Neuron (in vitro differentiated cells): ENCODE measurements at regions not wholly inside any gene's neighbourhood (a gene's known extent, or its start where the extent isn't known, plus 50 kb on each side); places are given as distances from the start of the nearest gene placed in this dataset.
"Not testable (repeated sequence)": the region's sequence is repeated elsewhere in the genome, so short reads cannot be mapped to it uniquely, and the experiment has no call there.

ENCODE experiments used
- H2AFZ ChIP-seq: one replicate; pipeline ENCODE4 v1.6.1; 2013; ENCODE audit warnings: low read depth, mild to moderate bottlenecking, inconsistent platforms, low read length, moderate library complexity
- H3K27me3 ChIP-seq: one replicate; pipeline ENCODE4 v1.6.1; 2013; ENCODE audit warnings: low read length; ENCODE audit not compliant: insufficient read depth
- H3K36me3 ChIP-seq: one replicate; pipeline ENCODE4 v1.6.1; 2013; ENCODE audit warnings: low read length; ENCODE audit not compliant: insufficient read depth
- H3K4me1 ChIP-seq: one replicate; pipeline ENCODE4 v1.6.1; 2013; ENCODE audit warnings: low read length; ENCODE audit not compliant: insufficient read depth
- H3K4me3 ChIP-seq: 2 replicates; pipeline ENCODE4 v1.5.1; 2013; ENCODE audit warnings: mild to moderate bottlenecking, low read length, moderate library complexity
- H3K9me3 ChIP-seq: one replicate; pipeline ENCODE4 v1.6.1; 2013; ENCODE audit warnings: low read length

DNA sequence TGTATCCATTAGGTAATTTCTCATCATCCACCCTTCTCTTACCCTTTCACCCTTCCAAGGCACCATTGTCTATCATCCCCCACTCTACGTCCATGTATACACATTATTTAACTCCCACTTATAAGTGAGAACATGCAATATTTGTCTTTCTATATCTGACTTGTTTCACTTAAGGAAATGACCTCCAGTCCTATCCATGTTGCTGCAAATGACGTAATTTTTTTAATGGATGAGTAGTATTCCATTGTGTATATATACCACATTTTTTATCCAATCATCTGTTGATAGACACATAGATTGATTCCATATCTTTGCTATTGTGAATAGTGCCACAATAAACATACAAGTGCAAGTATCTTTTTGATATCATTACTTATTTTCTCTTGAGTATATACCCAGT, 322.9 kb upstream of the CXADR start:
- Histone ChIP-seq H3K9me3 (peaks cover 4% of the 10 kb centered on the region), H3K4me3 (no peak overlapping the region), H2AFZ (no peak overlapping the region), H3K36me3 (no peaks in the 10 kb centered on the region), H3K27me3 (no peaks in the 10 kb centered on the region), H3K4me1 (no peaks in the 10 kb centered on the region)

DNA sequence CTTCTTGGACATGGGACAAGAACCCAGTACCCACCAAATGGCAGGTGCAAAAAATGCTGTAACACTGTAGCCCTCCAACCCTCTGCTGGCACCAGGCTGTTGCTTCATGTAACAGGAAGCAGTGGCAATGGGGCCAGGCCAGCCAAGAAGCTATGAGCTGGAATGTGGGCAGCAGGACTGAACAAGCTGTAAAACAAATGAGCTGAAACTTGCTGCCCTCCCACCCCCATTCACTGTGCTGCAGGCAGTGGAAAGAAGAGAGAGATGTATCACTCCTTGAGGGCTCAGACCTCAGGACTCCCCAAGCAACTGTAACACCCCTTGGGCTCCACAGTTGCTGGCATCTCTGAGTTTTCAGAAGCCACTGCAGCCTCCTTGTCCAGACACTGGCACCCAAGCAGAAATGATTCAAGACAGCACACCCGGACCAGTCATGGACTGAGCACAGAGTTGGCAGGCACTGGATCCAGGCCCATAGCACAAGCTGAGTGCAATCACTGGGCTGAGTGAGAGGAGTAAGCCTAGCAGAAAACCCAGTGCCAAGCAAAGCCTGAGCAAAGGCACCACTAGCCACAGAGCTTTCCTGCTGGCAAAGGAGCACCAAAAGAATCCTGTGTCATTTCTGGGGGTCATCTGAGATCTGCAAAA, 321.4 kb upstream of the CXADR start:
- Histone ChIP-seq H3K4me3 (no peak overlapping the region), H3K9me3 (peaks cover 4% of the 10 kb centered on the region), H3K4me1 (no peaks in the 10 kb centered on the region), H2AFZ (no peak overlapping the region), H3K27me3 (no peaks in the 10 kb centered on the region), H3K36me3 (no peaks in the 10 kb centered on the region)

GRCh38 chr21:17195351-17195750, 317.5 kb upstream of the CXADR start:
- no peak overlapping the region for H2AFZ ChIP-seq
- no peaks in the 10 kb centered on the region for H3K4me1 ChIP-seq
- no peak overlapping the region for H3K4me3 ChIP-seq
- H3K9me3 ChIP-seq = peaks cover 4% of the 10 kb centered on the region
- no peaks in the 10 kb centered on the region for H3K36me3 ChIP-seq
- no peaks in the 10 kb centered on the region for H3K27me3 ChIP-seq

DNA sequence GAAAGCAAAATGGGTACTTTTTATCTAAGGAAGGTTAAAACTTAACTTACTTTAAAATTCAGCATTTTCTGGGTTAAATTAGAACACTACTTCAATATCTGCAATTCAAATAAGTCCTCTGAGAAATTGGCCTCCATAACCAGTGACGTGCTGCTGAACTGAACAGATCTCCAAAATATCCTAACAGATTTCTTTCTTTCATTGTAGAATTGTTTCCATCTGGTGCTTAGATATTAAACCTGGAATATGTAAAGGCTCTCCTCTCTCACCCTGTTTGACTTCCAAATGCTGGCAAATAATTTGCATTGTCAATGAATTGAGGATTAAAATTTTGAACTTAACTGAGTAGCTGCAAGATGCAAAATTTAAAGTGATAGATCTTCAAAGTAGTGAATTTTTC, 316.9 kb upstream of the CXADR start:
- H3K27me3 ChIP-seq = no peaks in the 10 kb centered on the region
- no peaks in the 10 kb centered on the region for H3K36me3 ChIP-seq
- H3K4me1 ChIP-seq = no peaks in the 10 kb centered on the region
- H2AFZ ChIP-seq = no peak overlapping the region
- peaks cover 4% of the 10 kb centered on the region for H3K9me3 ChIP-seq
- H3K4me3 ChIP-seq = no peak overlapping the region

GRCh38 chr21:17196623-17197022, 316.2 kb upstream of the CXADR start:
- H3K4me3 ChIP-seq = no peak overlapping the region
- no peaks in the 10 kb centered on the region for H3K27me3 ChIP-seq
- H3K4me1 ChIP-seq = no peaks in the 10 kb centered on the region
- H3K36me3 ChIP-seq = no peaks in the 10 kb centered on the region
- H3K9me3 ChIP-seq = no peaks in the 10 kb centered on the region
- no peak overlapping the region for H2AFZ ChIP-seq

DNA sequence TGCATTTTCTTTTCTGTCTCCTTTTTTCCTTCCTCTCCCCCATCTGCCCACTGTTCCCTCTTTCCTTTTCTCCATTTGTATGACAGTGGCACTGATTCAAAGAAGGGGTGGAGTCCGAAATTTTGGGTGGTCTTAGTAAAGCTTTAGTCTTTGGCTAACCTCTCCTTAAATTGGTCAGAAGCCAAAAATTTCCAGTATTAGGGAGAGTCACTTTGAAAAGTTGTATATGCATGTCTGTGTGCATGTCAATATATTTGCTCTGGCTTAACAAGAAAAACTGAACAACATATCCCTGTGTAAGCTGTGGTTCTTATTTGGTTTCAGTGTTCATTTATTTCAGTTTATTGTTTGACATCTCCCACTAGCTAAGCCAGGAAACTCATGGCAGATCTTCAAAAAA, 314.8 kb upstream of the CXADR start:
- H2AFZ ChIP-seq = no peak overlapping the region
- no peaks in the 10 kb centered on the region for H3K4me1 ChIP-seq
- H3K36me3 ChIP-seq = no peaks in the 10 kb centered on the region
- no peaks in the 10 kb centered on the region for H3K27me3 ChIP-seq
- H3K9me3 ChIP-seq = no peaks in the 10 kb centered on the region
- no peak overlapping the region for H3K4me3 ChIP-seq

DNA sequence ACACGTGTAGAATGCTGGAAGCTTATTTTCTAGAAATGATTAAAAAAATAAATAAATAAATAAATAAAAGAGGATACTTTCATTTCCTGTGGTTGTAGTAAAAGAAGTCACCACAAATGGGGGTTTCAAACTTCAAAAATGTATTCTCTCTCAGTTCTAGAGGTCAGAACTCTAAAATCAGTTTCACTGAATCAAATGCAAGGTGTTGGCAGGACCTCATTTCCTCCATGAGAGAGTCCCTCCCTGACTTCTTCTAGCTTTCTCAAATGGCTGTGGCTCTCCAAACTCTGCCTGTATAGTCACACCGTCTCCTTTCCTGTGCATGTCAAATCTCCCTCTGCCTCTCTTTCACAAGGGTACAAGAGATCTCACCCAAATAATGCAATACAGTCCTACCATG, 312.6 kb upstream of the CXADR start:
- Histone ChIP-seq H2AFZ (no peak overlapping the region), H3K27me3 (no peaks in the 10 kb centered on the region), H3K36me3 (no peaks in the 10 kb centered on the region), H3K4me1 (no peaks in the 10 kb centered on the region), H3K4me3 (no peak overlapping the region), H3K9me3 (no peaks in the 10 kb centered on the region)

DNA sequence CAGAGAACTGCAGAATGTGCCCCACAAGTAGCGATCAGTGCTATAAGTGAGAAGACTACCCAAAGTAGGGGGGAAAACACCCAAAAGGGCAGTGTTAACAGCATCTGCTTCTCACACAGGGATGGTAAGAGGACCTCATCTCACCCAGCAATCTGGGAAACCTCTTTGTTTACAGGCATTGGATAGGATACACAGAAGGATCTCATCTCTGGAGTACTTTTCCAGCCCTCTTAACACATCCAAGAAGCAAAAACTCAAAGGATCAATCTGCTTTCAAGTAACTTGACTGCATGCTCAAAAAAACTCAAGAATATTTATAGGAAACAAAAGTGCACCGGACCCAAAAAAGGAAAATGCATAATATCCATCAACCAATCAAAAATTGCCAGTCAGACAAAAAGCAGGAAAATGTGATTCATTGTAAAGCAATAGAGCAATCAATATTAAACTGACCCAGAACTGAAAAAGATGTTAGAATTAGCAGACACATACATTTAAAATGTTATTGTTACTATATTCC, 311.0 kb upstream of the CXADR start:
- Histone ChIP-seq H2AFZ (no peak overlapping the region), H3K27me3 (no peaks in the 10 kb centered on the region), H3K36me3 (no peaks in the 10 kb centered on the region), H3K4me1 (no peaks in the 10 kb centered on the region), H3K9me3 (no peaks in the 10 kb centered on the region), H3K4me3 (no peak overlapping the region)

- H3K27me3 ChIP-seq = no peaks in the 10 kb centered on the region
- no peak overlapping the region for H2AFZ ChIP-seq
- no peaks in the 10 kb centered on the region for H3K4me1 ChIP-seq
- H3K36me3 ChIP-seq = no peaks in the 10 kb centered on the region
- H3K4me3 ChIP-seq = no peak overlapping the region
- no peaks in the 10 kb centered on the region for H3K9me3 ChIP-seq
Measured at GRCh38 chr21:17214801-17215200, 298.0 kb upstream of the CXADR start.

- not testable (repeated sequence) for H3K27me3 ChIP-seq, H2AFZ ChIP-seq, H3K4me1 ChIP-seq
Measured at GRCh38 chr21:17219050-17219449, 293.8 kb upstream of the CXADR start.

DNA sequence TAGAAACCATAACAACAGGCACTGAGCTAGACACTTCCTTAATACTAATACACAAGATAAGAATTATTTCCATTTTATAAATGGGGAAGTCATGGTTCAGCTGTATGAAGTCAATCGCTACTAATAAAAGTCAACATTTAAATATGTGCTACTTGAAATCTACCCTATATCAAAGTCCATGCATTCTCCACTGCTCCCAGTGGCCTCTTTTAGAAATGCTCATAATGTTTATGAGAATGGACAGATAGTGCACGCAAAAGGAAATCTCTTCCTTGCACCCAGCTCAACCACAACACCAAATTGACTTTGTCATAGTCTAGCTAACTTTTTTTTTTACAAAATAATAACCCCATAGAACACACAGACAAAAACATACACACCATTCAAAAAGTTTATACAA, 281.7 kb upstream of the CXADR start:
- H3K36me3 ChIP-seq = no peaks in the 10 kb centered on the region
- no peaks in the 10 kb centered on the region for H3K4me1 ChIP-seq
- no peak overlapping the region for H2AFZ ChIP-seq
- H3K9me3 ChIP-seq = no peaks in the 10 kb centered on the region
- no peaks in the 10 kb centered on the region for H3K27me3 ChIP-seq
- no peak overlapping the region for H3K4me3 ChIP-seq

More at GRCh38 chr21:17219050-17219449, 293.8 kb upstream of the CXADR start:
- not testable (repeated sequence) for H3K4me3 ChIP-seq, H3K36me3 ChIP-seq, H3K9me3 ChIP-seq

GRCh38 chr21:17231771-17232170, 281.1 kb upstream of the CXADR start:
- no peaks in the 10 kb centered on the region for H3K4me1 ChIP-seq
- H3K4me3 ChIP-seq = no peak overlapping the region
- H2AFZ ChIP-seq = no peak overlapping the region
- H3K27me3 ChIP-seq = no peaks in the 10 kb centered on the region
- H3K9me3 ChIP-seq = no peaks in the 10 kb centered on the region
- H3K36me3 ChIP-seq = no peaks in the 10 kb centered on the region

DNA sequence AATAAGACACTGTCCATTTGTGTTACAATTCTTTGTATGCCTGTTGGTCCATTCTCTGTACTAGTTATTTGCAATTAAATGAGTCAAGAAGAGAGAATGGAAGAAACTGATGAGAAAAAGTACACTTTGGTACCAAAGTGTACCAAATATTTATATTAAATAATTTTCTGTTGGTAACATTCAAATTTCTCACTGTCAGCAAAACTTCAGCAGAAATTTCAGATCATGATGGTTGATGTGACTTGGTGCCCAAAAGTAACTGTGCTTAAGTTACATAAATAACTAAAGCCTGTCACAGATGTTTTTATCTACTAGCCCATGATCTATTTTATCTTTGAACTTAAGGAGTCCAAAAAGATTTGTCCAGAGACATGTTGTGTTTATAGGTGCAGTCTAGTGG, 274.4 kb upstream of the CXADR start:
- no peaks in the 10 kb centered on the region for H3K9me3 ChIP-seq
- no peak overlapping the region for H2AFZ ChIP-seq
- H3K4me3 ChIP-seq = no peak overlapping the region
- H3K36me3 ChIP-seq = no peaks in the 10 kb centered on the region
- H3K4me1 ChIP-seq = no peaks in the 10 kb centered on the region
- H3K27me3 ChIP-seq = no peaks in the 10 kb centered on the region

DNA sequence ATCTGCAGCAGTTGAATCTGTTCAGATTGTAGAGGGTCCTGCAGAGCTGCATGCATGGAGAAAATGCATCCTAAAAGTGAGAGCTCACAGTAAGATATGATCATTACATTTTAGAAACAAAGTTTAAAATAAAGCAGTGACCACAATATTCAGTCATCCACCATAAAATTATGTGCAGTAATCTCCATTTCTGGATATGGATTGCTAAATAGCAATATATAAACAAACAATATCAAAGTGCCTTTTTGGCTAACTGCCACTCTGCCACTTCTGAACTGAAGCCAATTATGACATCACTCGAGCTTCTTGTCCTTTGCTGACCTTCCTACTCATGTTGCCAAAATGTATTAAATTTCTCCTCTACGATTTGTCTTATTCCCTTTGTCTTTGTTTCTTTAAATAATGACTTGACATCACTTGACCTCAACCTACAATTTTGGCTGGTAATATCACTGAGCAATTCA, 262.0 kb upstream of the CXADR start:
- Histone ChIP-seq H3K9me3 (no peaks in the 10 kb centered on the region), H3K4me3 (no peak overlapping the region), H3K27me3 (no peaks in the 10 kb centered on the region), H2AFZ (no peak overlapping the region), H3K36me3 (no peaks in the 10 kb centered on the region), H3K4me1 (no peaks in the 10 kb centered on the region)
